ENCODE measurements at regions not wholly inside any gene's neighbourhood (a gene's known extent, or its start where the extent isn't known, plus 50 kb on each side); places are given as distances from the start of the nearest gene placed in this dataset.
"Not testable (repeated sequence)": the region's sequence is repeated elsewhere in the genome, so short reads cannot be mapped to it uniquely, and the experiment has no call there.

GRCh38 chr5:124552526-124552925 lies 193.9 kb downstream of the ZNF608 start:
- no peak overlapping the region for H3K4me3 Mint-ChIP-seq
- H3K9me3 Mint-ChIP-seq: peaks cover 5% of the 10 kb centered on the region

GRCh38 chr5:124551939-124552279 lies 194.5 kb downstream of the ZNF608 start:
- Mint-ChIP-seq H3K9me3 (peaks cover under 1% of the 10 kb centered on the region), H3K4me3 (no peak overlapping the region), H3K4me1 (ENCODE audit: low read depth) (no peaks in the 10 kb centered on the region), H3K27ac (no peak overlapping the region), H3K27me3 (no peaks in the 10 kb centered on the region), H3K36me3 (ENCODE audit: low read depth) (no peaks in the 10 kb centered on the region)

More at GRCh38 chr5:124552526-124552925, 193.9 kb downstream of the ZNF608 start:
- no peak overlapping the region for H3K27ac Mint-ChIP-seq
- no peaks in the 10 kb centered on the region for H3K27me3 Mint-ChIP-seq
- no peaks in the 10 kb centered on the region for H3K36me3 Mint-ChIP-seq (ENCODE audit: low read depth)
- no peaks in the 10 kb centered on the region for H3K4me1 Mint-ChIP-seq (ENCODE audit: low read depth)

- H3K36me3 Mint-ChIP-seq (ENCODE audit: low read depth): no peaks in the 10 kb centered on the region
- H3K4me1 Mint-ChIP-seq (ENCODE audit: low read depth): no peaks in the 10 kb centered on the region
- no peaks in the 10 kb centered on the region for H3K27me3 Mint-ChIP-seq
- no peak overlapping the region for H3K27ac Mint-ChIP-seq
- H3K4me3 Mint-ChIP-seq: no peak overlapping the region
- H3K9me3 Mint-ChIP-seq: no peaks in the 10 kb centered on the region
These were observed 195.7 kb downstream of the ZNF608 start for GRCh38 chr5:124550731-124551130.

GRCh38 chr5:124549891-124550436 lies 196.5 kb downstream of the ZNF608 start:
- Mint-ChIP-seq H3K36me3 (ENCODE audit: low read depth) (no peaks in the 10 kb centered on the region), H3K27me3 (no peaks in the 10 kb centered on the region), H3K4me1 (ENCODE audit: low read depth) (no peaks in the 10 kb centered on the region), H3K4me3 (no peak overlapping the region), H3K9me3 (no peaks in the 10 kb centered on the region), H3K27ac (no peak overlapping the region)

- H3K27me3 Mint-ChIP-seq: no peaks in the 10 kb centered on the region
- no peak overlapping the region for H3K27ac Mint-ChIP-seq
- H3K9me3 Mint-ChIP-seq: peaks cover 5% of the 10 kb centered on the region
- no peak overlapping the region for H3K4me3 Mint-ChIP-seq
- H3K4me1 Mint-ChIP-seq (ENCODE audit: low read depth): peaks cover 6% of the 10 kb centered on the region
- H3K36me3 Mint-ChIP-seq (ENCODE audit: low read depth): no peaks in the 10 kb centered on the region
These were observed 199.8 kb downstream of the ZNF608 start for GRCh38 chr5:124546643-124547042.

- peaks cover 3% of the 10 kb centered on the region for H3K27me3 Mint-ChIP-seq
- H3K36me3 Mint-ChIP-seq (ENCODE audit: low read depth): no peaks in the 10 kb centered on the region
- H3K9me3 Mint-ChIP-seq: peaks cover 8% of the 10 kb centered on the region
- peaks cover 6% of the 10 kb centered on the region for H3K4me1 Mint-ChIP-seq (ENCODE audit: low read depth)
- no peak overlapping the region for H3K27ac Mint-ChIP-seq
- no peak overlapping the region for H3K4me3 Mint-ChIP-seq
These were observed 201.9 kb downstream of the ZNF608 start for GRCh38 chr5:124544366-124545055.

GRCh38 chr5:124538931-124539330 lies 207.5 kb downstream of the ZNF608 start:
- no peak overlapping the region for H3K4me3 Mint-ChIP-seq
- peaks cover 8% of the 10 kb centered on the region for H3K9me3 Mint-ChIP-seq
- H3K27me3 Mint-ChIP-seq: peaks cover 8% of the 10 kb centered on the region
- no peak overlapping the region for H3K27ac Mint-ChIP-seq
- H3K4me1 Mint-ChIP-seq (ENCODE audit: low read depth): no peaks in the 10 kb centered on the region
- no peaks in the 10 kb centered on the region for H3K36me3 Mint-ChIP-seq (ENCODE audit: low read depth)

GRCh38 chr5:124538191-124538590 lies 208.2 kb downstream of the ZNF608 start:
- Mint-ChIP-seq H3K4me3 (no peak overlapping the region), H3K36me3 (ENCODE audit: low read depth) (no peaks in the 10 kb centered on the region), H3K4me1 (ENCODE audit: low read depth) (no peaks in the 10 kb centered on the region), H3K27me3 (peaks cover 8% of the 10 kb centered on the region), H3K27ac (no peak overlapping the region), H3K9me3 (peaks cover 10% of the 10 kb centered on the region)

- peaks cover 8% of the 10 kb centered on the region for H3K27me3 Mint-ChIP-seq
- H3K9me3 Mint-ChIP-seq: peaks cover 13% of the 10 kb centered on the region
- H3K4me1 Mint-ChIP-seq (ENCODE audit: low read depth): no peaks in the 10 kb centered on the region
- H3K36me3 Mint-ChIP-seq (ENCODE audit: low read depth): no peaks in the 10 kb centered on the region
- H3K27ac Mint-ChIP-seq: no peak overlapping the region
- H3K4me3 Mint-ChIP-seq: no peak overlapping the region
These were observed 208.9 kb downstream of the ZNF608 start for GRCh38 chr5:124537522-124537921.

GRCh38 chr5:124537107-124537506 lies 209.3 kb downstream of the ZNF608 start:
- no peak overlapping the region for H3K27ac Mint-ChIP-seq
- H3K4me3 Mint-ChIP-seq: no peak overlapping the region
- H3K9me3 Mint-ChIP-seq: peaks cover 11% of the 10 kb centered on the region
- H3K27me3 Mint-ChIP-seq: peaks cover 8% of the 10 kb centered on the region
- H3K4me1 Mint-ChIP-seq (ENCODE audit: low read depth): no peaks in the 10 kb centered on the region
- no peaks in the 10 kb centered on the region for H3K36me3 Mint-ChIP-seq (ENCODE audit: low read depth)

- peaks cover 8% of the 10 kb centered on the region for H3K27me3 Mint-ChIP-seq
- H3K36me3 Mint-ChIP-seq (ENCODE audit: low read depth): no peaks in the 10 kb centered on the region
- peaks cover 8% of the 10 kb centered on the region for H3K9me3 Mint-ChIP-seq
- no peaks in the 10 kb centered on the region for H3K4me1 Mint-ChIP-seq (ENCODE audit: low read depth)
- no peak overlapping the region for H3K27ac Mint-ChIP-seq
- H3K4me3 Mint-ChIP-seq: no peak overlapping the region
These were observed 210.1 kb downstream of the ZNF608 start for GRCh38 chr5:124536333-124536732.

GRCh38 chr5:124530916-124531315 lies 215.5 kb downstream of the ZNF608 start:
- Mint-ChIP-seq H3K27me3 (peaks cover 12% of the 10 kb centered on the region), H3K4me1 (ENCODE audit: low read depth) (peaks cover 11% of the 10 kb centered on the region), H3K9me3 (peaks cover 21% of the 10 kb centered on the region), H3K36me3 (ENCODE audit: low read depth) (no peaks in the 10 kb centered on the region), H3K27ac (no peak overlapping the region), H3K4me3 (no peak overlapping the region)

- no peak overlapping the region for H3K27ac Mint-ChIP-seq
- no peaks in the 10 kb centered on the region for H3K36me3 Mint-ChIP-seq (ENCODE audit: low read depth)
- H3K27me3 Mint-ChIP-seq: peaks cover 19% of the 10 kb centered on the region
- H3K4me3 Mint-ChIP-seq: no peak overlapping the region
- peaks cover 11% of the 10 kb centered on the region for H3K4me1 Mint-ChIP-seq (ENCODE audit: low read depth)
- peaks cover 28% of the 10 kb centered on the region for H3K9me3 Mint-ChIP-seq
These were observed 217.6 kb downstream of the ZNF608 start for GRCh38 chr5:124528838-124529237.

GRCh38 chr5:124527220-124527991 lies 219.0 kb downstream of the ZNF608 start:
- Mint-ChIP-seq H3K27ac (no peak overlapping the region), H3K27me3 (peaks cover 21% of the 10 kb centered on the region)

GRCh38 chr5:124526079-124526478 lies 220.4 kb downstream of the ZNF608 start:
- H3K36me3 Mint-ChIP-seq (ENCODE audit: low read depth); H3K4me3 Mint-ChIP-seq; H3K27ac Mint-ChIP-seq: not testable (repeated sequence)
- peaks cover 11% of the 10 kb centered on the region for H3K4me1 Mint-ChIP-seq (ENCODE audit: low read depth)
- H3K9me3 Mint-ChIP-seq: peaks cover 22% of the 10 kb centered on the region
- peaks cover 24% of the 10 kb centered on the region for H3K27me3 Mint-ChIP-seq

More at GRCh38 chr5:124527220-124527991, 219.0 kb downstream of the ZNF608 start:
- H3K4me3 Mint-ChIP-seq: no peak overlapping the region
- peaks cover 22% of the 10 kb centered on the region for H3K9me3 Mint-ChIP-seq
- peaks cover 11% of the 10 kb centered on the region for H3K4me1 Mint-ChIP-seq (ENCODE audit: low read depth)
- no peaks in the 10 kb centered on the region for H3K36me3 Mint-ChIP-seq (ENCODE audit: low read depth)

Data from stimulated activated naive CD8-positive, alpha-beta T cell treated with anti-CD3 and anti-CD28 coated beads, Interleukin-15, Interleukin-2, amounts not matched to agents 100 ng/mL and 50 ng/mL, for 24 hours (primary cell).